KMS-11 (cell line): ENCODE measurements at regions not wholly inside any gene's neighbourhood (a gene's known extent, or its start where the extent isn't known, plus 50 kb on each side); places are given as distances from the start of the nearest gene placed in this dataset.

Source experiments
- H2AFZ ChIP-seq: fragments of 200-600 bp; sonication (generic); 2 replicates; pipeline ENCODE4 v1.6.1; 2016; ENCODE audit warnings: antibody characterized with exemption, mixed run types, low read depth
- H3K27ac ChIP-seq: fragments of 200-600 bp; sonication (generic); 2 replicates; pipeline ENCODE4 v1.6.1; 2016; ENCODE audit warnings: mild to moderate bottlenecking, mixed run types
- H3K27me3 ChIP-seq: fragments of 200-600 bp; sonication (generic); 2 replicates; pipeline ENCODE4 v1.6.1; 2017; ENCODE audit warnings: mild to moderate bottlenecking, low read depth, mixed run types, moderate library complexity; ENCODE audit not compliant: insufficient read depth
- H3K36me3 ChIP-seq: fragments of 200-600 bp; sonication (generic); 2 replicates; pipeline ENCODE4 v1.6.1; 2017; ENCODE audit warnings: mild to moderate bottlenecking, mixed run types; ENCODE audit not compliant: insufficient read depth
- H3K4me1 ChIP-seq: fragments of 200-600 bp; sonication (generic); 2 replicates; pipeline ENCODE4 v1.6.1; 2016; ENCODE audit warnings: mild to moderate bottlenecking, low read depth, mixed run types; ENCODE audit not compliant: poor library complexity, severe bottlenecking
- H3K4me2 ChIP-seq: fragments of 200-600 bp; sonication (generic); 2 replicates; pipeline ENCODE4 v1.7.0; 2016; ENCODE audit warnings: mild to moderate bottlenecking, mixed run types
- H3K4me3 ChIP-seq: fragments of 200-600 bp; sonication (generic); IDR thresholded peaks from 2 replicates; pipeline ENCODE4 v1.6.1; 2017; ENCODE audit warnings: low read depth, low read length, mixed read lengths; ENCODE audit not compliant: insufficient read depth
- H3K79me2 ChIP-seq: fragments of 200-600 bp; sonication (generic); 2 replicates; pipeline ENCODE4 v1.6.1; 2016; ENCODE audit warnings: low read depth, mixed run types; ENCODE audit not compliant: insufficient read depth
- H3K9ac ChIP-seq: fragments of 200-600 bp; sonication (generic); 2 replicates; pipeline ENCODE4 v1.6.1; 2016; ENCODE audit warnings: mild to moderate bottlenecking, mixed run types
- H4K20me1 ChIP-seq: fragments of 200-600 bp; sonication (generic); 2 replicates; pipeline ENCODE4 v1.6.1; 2016; ENCODE audit warnings: mild to moderate bottlenecking, mixed run types; ENCODE audit not compliant: insufficient read depth
- CTCF ChIP-seq: fragments of 200-600 bp; sonication (generic); conservative IDR thresholded peaks from 2 replicates; pipeline ENCODE4 v1.6.1; 2017; ENCODE audit warnings: low read depth, mild to moderate bottlenecking, antibody characterized with exemption, low read length, moderate library complexity, mixed read lengths

GRCh38 chr21:35134309-35134708 lies 85.2 kb upstream of the RUNX1 start:
- no peaks in the 10 kb centered on the region for H3K36me3 ChIP-seq
- no peak for TF ChIP-seq CTCF
- no peak overlapping the region for H3K4me3 ChIP-seq
- no peak overlapping the region for H2AFZ ChIP-seq
- H3K27me3 ChIP-seq: no peaks in the 10 kb centered on the region
- no peak overlapping the region for H3K4me2 ChIP-seq
- no peak overlapping the region for H3K27ac ChIP-seq
- H3K79me2 ChIP-seq: no peaks in the 10 kb centered on the region
- no peak overlapping the region for H3K9ac ChIP-seq
- H4K20me1 ChIP-seq: no peaks in the 10 kb centered on the region
- H3K4me1 ChIP-seq: no peaks in the 10 kb centered on the region

- no peak for TF ChIP-seq CTCF
- no peaks in the 10 kb centered on the region for H3K36me3 ChIP-seq
- H3K79me2 ChIP-seq: no peaks in the 10 kb centered on the region
- no peak overlapping the region for H3K4me2 ChIP-seq
- H2AFZ ChIP-seq: no peak overlapping the region
- no peak overlapping the region for H3K9ac ChIP-seq
- H3K27me3 ChIP-seq: no peaks in the 10 kb centered on the region
- H3K27ac ChIP-seq: no peak overlapping the region
- no peaks in the 10 kb centered on the region for H3K4me1 ChIP-seq
- H4K20me1 ChIP-seq: no peaks in the 10 kb centered on the region
- H3K4me3 ChIP-seq: no peak overlapping the region
Observed at GRCh38 chr21:35128536-35128935, 79.4 kb upstream of the RUNX1 start.

GRCh38 chr21:35127851-35128250 lies 78.7 kb upstream of the RUNX1 start:
- TF ChIP-seq CTCF: no peak
- Histone ChIP-seq H3K9ac (no peak overlapping the region), H4K20me1 (no peaks in the 10 kb centered on the region), H3K79me2 (no peaks in the 10 kb centered on the region), H3K4me1 (no peaks in the 10 kb centered on the region), H2AFZ (no peak overlapping the region), H3K27me3 (no peaks in the 10 kb centered on the region), H3K4me3 (no peak overlapping the region), H3K36me3 (no peaks in the 10 kb centered on the region), H3K4me2 (no peak overlapping the region), H3K27ac (no peak overlapping the region)

GRCh38 chr21:35127026-35127425 lies 77.9 kb upstream of the RUNX1 start:
- H2AFZ ChIP-seq: no peak overlapping the region

More at GRCh38 chr21:35127026-35127425, 77.9 kb upstream of the RUNX1 start:
- H3K4me3 ChIP-seq: no peak overlapping the region
- no peaks in the 10 kb centered on the region for H3K4me1 ChIP-seq
- no peak overlapping the region for H3K9ac ChIP-seq
- no peaks in the 10 kb centered on the region for H4K20me1 ChIP-seq
- H3K27me3 ChIP-seq: no peaks in the 10 kb centered on the region
- no peaks in the 10 kb centered on the region for H3K79me2 ChIP-seq
- H3K36me3 ChIP-seq: no peaks in the 10 kb centered on the region
- no peak overlapping the region for H3K27ac ChIP-seq
- TF ChIP-seq CTCF: no peak
- H3K4me2 ChIP-seq: no peak overlapping the region
